Heart left ventricle (tissue), 16 donors: ENCODE measurements at regions not wholly inside any gene's neighbourhood (a gene's known extent, or its start where the extent isn't known, plus 50 kb on each side); places are given as distances from the start of the nearest gene placed in this dataset.
A peak's percentile ranks its signal among the peaks of the same experiment; 100 is the strongest.

Source experiments
- ATAC-seq, 4 donors: fragments of 200-7000 bp; cut with Tn5 transposase; one replicate each; pipeline ENCODE4 v1.9.1; 2020 to 2022; ENCODE audit warnings: moderate library complexity in 4 of 4, mild to moderate bottlenecking in 3 of 4, moderate number of reproducible peaks in 1 of 4
- DNase-seq, 5 donors: peaks; one replicate each; pipeline ENCODE4 v3.0.0-alpha.2; 2020
- H3K27ac ChIP-seq, 12 donors: fragments of 200-600 bp; sonication (generic) in 4 of 12; one replicate each; pipeline versions ENCODE4 v1.5.0 to v1.8.0; 2016 to 2022; ENCODE audit warnings: mild to moderate bottlenecking in 2 of 12
- H3K27me3 ChIP-seq, 9 donors: fragments of 200-600 bp; sonication (generic) in 2 of 9; one replicate each; pipeline versions ENCODE4 v1.5.1 to v1.8.0; 2016 to 2022; ENCODE audit warnings: mild to moderate bottlenecking in 3 of 9
- H3K36me3 ChIP-seq, 9 donors: fragments of 200-600 bp; sonication (generic) in 2 of 9; one replicate each; pipeline versions ENCODE4 v1.5.0 to v1.8.0; 2018 to 2022; ENCODE audit warnings: mild to moderate bottlenecking in 2 of 9
- H3K4me1 ChIP-seq, 12 donors: fragments of 200-600 bp; sonication (generic) in 4 of 12; one replicate each; pipeline versions ENCODE4 v1.5.0 to v1.8.0; 2016 to 2022; ENCODE audit warnings: mild to moderate bottlenecking in 3 of 12
- H3K4me3 ChIP-seq, 12 donors: fragments of 200-600 bp; sonication (generic) in 4 of 12; one replicate each; pipeline versions ENCODE4 v1.5.0 to v1.8.0; 2017 to 2022; ENCODE audit warnings: mild to moderate bottlenecking in 9 of 12, moderate library complexity in 4 of 12
- H3K9me3 ChIP-seq, 12 donors: fragments of 200-600 bp; sonication (generic) in 4 of 12; one replicate each; pipeline versions ENCODE4 v1.5.0 to v1.8.0; 2016 to 2022; ENCODE audit warnings: mild to moderate bottlenecking in 1 of 12
- POLR2A ChIP-seq, 2 donors: fragments of 450-650 bp; IDR thresholded peaks; one replicate each; pipeline ENCODE4 v1.6.1; 2017; ENCODE audit warnings: antibody characterized with exemption in 2 of 2, mild to moderate bottlenecking in 2 of 2, moderate library complexity in 2 of 2
- WGBS, 4 donors: extraction: QIAGEN DNeasy Blood & Tissue Kit in 2 of 4; methylation state at CpG; one replicate each; pipeline versions ENCODE4 v1.1.5 to v1.1.7; 2013 to 2018; 5-methylcytosine and 5-hydroxymethylcytosine counted together
- intact Hi-C, 10 donors: fragments of 100-400 bp; cut with DNase I; formaldehyde crosslinking; loops; one replicate each; pipeline versions ENCODE4 v1.11.1 to v1.14.2; 2022
- TF ChIP-seq, protein P1 (sequence below), 12 donors: fragments of 200-600 bp; sonication (generic) in 4 of 12; IDR thresholded peaks; one replicate each; pipeline versions ENCODE4 v1.5.0 to v1.8.0; 2018 to 2022; ENCODE audit warnings: antibody characterized with exemption in 12 of 12, mild to moderate bottlenecking in 5 of 12
- donor health status: ischemic (EF 13 %, LVEDD 7.1; RV severe dilation, severe dysfunction).
- donor health status: healthy with polysubstance abuse.
- donor health status: DM: no; HTN: yes; CAD: no.
- donor health status: DM: no; HTN: no; CAD: no.
- donor health status: ischemic (EF 25% LVEDD 6.9; RV normal size, moderate dysfunction).
- donor health status: ischemic (EF 25% LVEDD 5.7; RV mildly dilated, moderate dysfunction).
- donor health status: healthy.
- donor health status: DM: yes; HTN: yes; CAD: no.
- donor health status: ischemic (EF 35%, LVEDD 5.7; RV mildly dilated, moderate dysfunction).
- donor health status: nonischemic (EF 11% LVEDD 7.7; RV severe dilation, severe dysfunction).
- donor health status: DM: yes; HTN: yes; CAD: no.
- donor health status: PGD.
- donor health status: ischemic (EF 29% LVEDD 5.4; RV normal size, mild dysfunction).
- donor health status: nonischemic (EF 23%, LVEDD 6.1; RV moderate dilation, normal function).

- no peak for DNase-seq
- no peaks in the 10 kb centered on the region for H3K9me3 ChIP-seq
- peaks cover 0 to 4% (median 0%) of the 10 kb centered on the region in 9 donors for H3K27me3 ChIP-seq
- TF ChIP-seq, protein P1, sequence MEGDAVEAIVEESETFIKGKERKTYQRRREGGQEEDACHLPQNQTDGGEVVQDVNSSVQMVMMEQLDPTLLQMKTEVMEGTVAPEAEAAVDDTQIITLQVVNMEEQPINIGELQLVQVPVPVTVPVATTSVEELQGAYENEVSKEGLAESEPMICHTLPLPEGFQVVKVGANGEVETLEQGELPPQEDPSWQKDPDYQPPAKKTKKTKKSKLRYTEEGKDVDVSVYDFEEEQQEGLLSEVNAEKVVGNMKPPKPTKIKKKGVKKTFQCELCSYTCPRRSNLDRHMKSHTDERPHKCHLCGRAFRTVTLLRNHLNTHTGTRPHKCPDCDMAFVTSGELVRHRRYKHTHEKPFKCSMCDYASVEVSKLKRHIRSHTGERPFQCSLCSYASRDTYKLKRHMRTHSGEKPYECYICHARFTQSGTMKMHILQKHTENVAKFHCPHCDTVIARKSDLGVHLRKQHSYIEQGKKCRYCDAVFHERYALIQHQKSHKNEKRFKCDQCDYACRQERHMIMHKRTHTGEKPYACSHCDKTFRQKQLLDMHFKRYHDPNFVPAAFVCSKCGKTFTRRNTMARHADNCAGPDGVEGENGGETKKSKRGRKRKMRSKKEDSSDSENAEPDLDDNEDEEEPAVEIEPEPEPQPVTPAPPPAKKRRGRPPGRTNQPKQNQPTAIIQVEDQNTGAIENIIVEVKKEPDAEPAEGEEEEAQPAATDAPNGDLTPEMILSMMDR (IDR thresholded peaks at IDR 0.05): no peak
- TF ChIP-seq POLR2A (IDR thresholded peaks at IDR 0.05): no peak
- H3K36me3 ChIP-seq: no peaks in the 10 kb centered on the region
- no peak for ATAC-seq
- H3K4me1 ChIP-seq: peaks cover 0 to 6% (median 0%) of the 10 kb centered on the region in 12 donors
- intact Hi-C loops: no loop called here
- WGBS, 4 donors: 48 to 59% (median 52%) methylated on average over 7 of the region's 7 CpGs
- H3K27ac ChIP-seq: no peak overlapping the region
- no peak overlapping the region for H3K4me3 ChIP-seq
Observed at GRCh38 chr18:22838639-22839277, 94.4 kb upstream of the RBBP8 start.

DNA sequence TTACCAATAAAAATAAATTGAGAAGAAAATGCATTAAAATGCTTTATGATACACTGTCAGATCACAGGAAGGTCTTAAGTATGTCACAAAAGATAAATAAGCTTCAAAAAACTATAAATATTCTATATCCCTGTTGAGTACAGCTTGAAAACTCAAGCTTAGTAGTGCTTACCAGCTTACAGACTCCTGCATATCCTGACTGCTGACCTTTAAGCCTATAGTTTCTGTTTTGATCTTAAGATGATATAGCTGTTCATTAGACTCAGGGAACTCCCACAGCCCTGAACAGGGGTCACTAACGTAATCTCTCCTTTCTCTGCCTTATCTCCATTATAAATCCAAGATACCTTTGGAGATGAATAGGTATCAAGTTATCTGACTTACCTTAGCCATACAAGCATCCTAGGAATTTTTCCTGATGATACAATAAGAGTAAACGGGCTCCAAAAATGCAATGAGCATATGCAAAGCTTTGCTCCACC, 93.7 kb upstream of the RBBP8 start:
- no peak for ATAC-seq
- H3K9me3 ChIP-seq: no peaks in the 10 kb centered on the region

DNA sequence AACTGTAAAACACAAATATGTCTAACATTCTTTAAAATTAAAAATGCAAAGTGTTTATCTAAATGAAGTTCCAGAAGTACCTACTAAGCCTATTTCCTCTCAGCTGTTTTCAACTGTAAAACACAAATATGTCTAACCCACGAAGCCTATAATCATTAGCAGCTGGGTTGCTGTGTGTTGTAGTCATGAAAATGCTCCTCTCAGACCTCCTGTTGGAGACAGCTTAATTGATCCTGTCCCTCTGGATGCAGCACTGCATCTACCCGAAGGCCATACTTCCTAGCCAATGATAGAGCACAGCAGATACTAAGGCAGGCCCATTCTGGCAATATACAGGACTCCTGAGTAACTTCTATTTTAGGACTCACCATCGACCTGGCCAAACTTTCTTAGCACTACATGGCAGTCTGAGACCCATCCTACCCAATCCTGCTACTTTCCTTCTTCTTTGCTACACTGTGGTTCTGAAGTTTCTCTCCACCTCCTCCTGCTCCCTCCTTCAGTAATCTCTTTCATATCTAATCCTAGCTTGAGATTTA, 92.5 kb upstream of the RBBP8 start:
- 62 to 78% (median 67%) methylated on average over 3 of the region's 3 CpGs for WGBS, 4 donors
- Histone ChIP-seq H3K4me3 (no peak overlapping the region), H3K27ac (no peak overlapping the region), H3K36me3 (no peaks in the 10 kb centered on the region), H3K4me1 (peaks cover 0 to 6% (median 0%) of the 10 kb centered on the region in 12 donors), H3K27me3 (no peaks in the 10 kb centered on the region), H3K9me3 (no peaks in the 10 kb centered on the region)
- TF ChIP-seq POLR2A (IDR thresholded peaks at IDR 0.05): no peak
- TF ChIP-seq, protein P1 (IDR thresholded peaks at IDR 0.05): no peak
- DNase-seq (no peak), ATAC-seq (peak in 2 of 4 donors; percentile 44 to 55)
- intact Hi-C loops: loop anchor here in 4 of 10 donors (10.0 kb wide), 1 partner anchor 144 kb away; no protein-coding TSS in a partner anchor

More for the DNA sequence above, 93.7 kb upstream of the RBBP8 start:
- intact Hi-C loops: no loop called here
- Histone ChIP-seq H3K27ac (no peak overlapping the region), H3K4me3 (no peak overlapping the region), H3K4me1 (peaks cover 0 to 6% (median 0%) of the 10 kb centered on the region in 12 donors), H3K27me3 (peaks cover 0 to 4% (median 0%) of the 10 kb centered on the region in 9 donors), H3K36me3 (no peaks in the 10 kb centered on the region)
- DNase-seq: no peak
- TF ChIP-seq, protein P1 (IDR thresholded peaks at IDR 0.05): no peak
- no peak for TF ChIP-seq POLR2A (IDR thresholded peaks at IDR 0.05)
- 67 to 78% (median 74%) methylated on average over 2 of the region's 2 CpGs for WGBS, 4 donors

GRCh38 chr18:22841840-22842239, 91.3 kb upstream of the RBBP8 start:
- Histone ChIP-seq H3K9me3 (no peaks in the 10 kb centered on the region), H3K4me3 (no peak overlapping the region), H3K4me1 (peaks cover 0 to 6% (median 0%) of the 10 kb centered on the region in 12 donors), H3K27ac (no peak overlapping the region), H3K27me3 (no peaks in the 10 kb centered on the region), H3K36me3 (no peaks in the 10 kb centered on the region)
- ATAC-seq (no peak), DNase-seq (no peak)
- TF ChIP-seq, protein P1 (IDR thresholded peaks at IDR 0.05): no peak
- TF ChIP-seq POLR2A (IDR thresholded peaks at IDR 0.05): no peak
- intact Hi-C loops: loop anchor here in 4 of 10 donors (10.0 kb wide), 1 partner anchor 143 kb away; no protein-coding TSS in a partner anchor
- WGBS, 4 donors: 81 to 90% (median 83%) methylated on average over 2 of the region's 2 CpGs
